Ovary (tissue), 7 donors: ENCODE measurements at regions not wholly inside any gene's neighbourhood (a gene's known extent, or its start where the extent isn't known, plus 50 kb on each side); places are given as distances from the start of the nearest gene placed in this dataset.
"Not testable (repeated sequence)": the region's sequence is repeated elsewhere in the genome, so short reads cannot be mapped to it uniquely, and the experiment has no call there.

Experiments
- DNase-seq, 5 donors: peaks; one replicate each; pipeline ENCODE4 v3.0.0-alpha.2; 2019 to 2020
- H3K27ac ChIP-seq, 2 donors: fragments of 200-600 bp; one replicate each; pipeline versions ENCODE4 v1.5.1 to v1.8.0; 2019 to 2022
- H3K27me3 ChIP-seq: fragments of 200-600 bp; one replicate; pipeline ENCODE4 v1.8.0; 2022
- H3K36me3 ChIP-seq: fragments of 200-600 bp; sonication (generic); one replicate; pipeline ENCODE4 v1.5.1; 2019
- H3K4me1 ChIP-seq: one replicate; pipeline ENCODE4 v1.8.1; 2013; ENCODE audit warnings: mild to moderate bottlenecking, moderate library complexity; ENCODE audit not compliant: insufficient read depth
- H3K4me3 ChIP-seq: fragments of 200-600 bp; sonication (generic); one replicate; pipeline ENCODE4 v1.5.1; 2017
- H3K9me3 ChIP-seq, 2 donors: fragments of 200-600 bp in 1 of 2; sonication (generic) in 1 of 2; one replicate each; pipeline versions ENCODE4 v1.5.1 to v1.8.1; 2013 to 2019; ENCODE audit warnings: mild to moderate bottlenecking in 1 of 2, moderate library complexity in 1 of 2
- EP300 ChIP-seq: sonication (generic); formaldehyde crosslinking; IDR thresholded peaks from one replicate; pipeline ENCODE4 v1.6.1; 2017; ENCODE audit warnings: antibody characterized with exemption
- POLR2A ChIP-seq: fragments of 450-650 bp; IDR thresholded peaks from one replicate; pipeline ENCODE4 v1.6.1; 2017; ENCODE audit warnings: antibody characterized with exemption, mild to moderate bottlenecking, moderate library complexity
- whole genome bisulfite sequencing, 3 donors: extraction: QIAGEN DNeasy Blood & Tissue Kit in 1 of 3; methylation state at CpG; one replicate each; pipeline versions ENCODE4 v1.1.5 to v1.1.7; 2013 to 2017; 5-methylcytosine and 5-hydroxymethylcytosine counted together
- intact Hi-C, 4 donors: fragments of 100-400 bp; cut with DNase I; formaldehyde crosslinking; loops; one replicate each; pipeline versions ENCODE4 v1.11.0 to v1.15.1; 2022 to 2023
- TF ChIP-seq, protein P1 (sequence below), 3 donors: fragments of 450-650 bp in 2 of 3; fragments of 200-600 bp in 1 of 3; IDR thresholded peaks; one replicate each; pipeline versions ENCODE4 v1.5.1 to v1.8.0; 2016 to 2022; ENCODE audit warnings: antibody characterized with exemption in 3 of 3, mild to moderate bottlenecking in 1 of 3
- donor health status: DM: no; HTN: no; CAD: no; lungs with moderate emphysema.
- donor health status: DM: no; HTN: no; CAD: no.
- donor health status: Bipolar disorder and iron deficiency.
- donor health status: DM: no; HTN: no; CAD: no.
- donor health status: DM: yes; HTN: yes; CAD: no.

DNA sequence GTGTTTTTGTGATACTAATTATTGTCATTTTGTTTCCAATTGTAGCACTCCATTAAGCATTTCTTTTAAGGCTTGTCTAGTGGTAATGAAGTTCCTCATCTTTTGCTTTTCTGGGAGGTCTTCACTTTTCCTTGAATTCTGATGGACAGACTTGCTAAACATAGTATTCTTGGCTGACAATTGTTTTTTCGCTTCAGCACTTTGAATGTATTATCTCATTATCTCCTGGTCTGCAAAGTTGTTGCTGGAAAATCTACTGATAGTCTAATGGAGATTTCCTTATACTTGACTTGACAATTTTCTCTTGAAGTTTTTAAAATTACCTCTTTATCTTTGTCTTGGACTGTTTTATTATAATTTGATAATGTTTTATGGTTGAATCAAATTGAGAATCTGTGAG is 147.5 kb downstream of the FAM174A start:
- Histone ChIP-seq H3K36me3 (no peaks in the 10 kb centered on the region), H3K9me3 (no peaks in the 10 kb centered on the region), H3K27me3 (no peaks in the 10 kb centered on the region), H3K4me3 (no peak overlapping the region), H3K4me1 (no peaks in the 10 kb centered on the region), H3K27ac (no peak overlapping the region)
- intact Hi-C loops, result no loop called here
- WGBS, 3 donors, result 92 to 95% (median 92%) methylated on average over 1 of the region's 1 CpG
- TF ChIP-seq EP300, result no peak
- no peak for TF ChIP-seq POLR2A
- TF ChIP-seq, protein P1, sequence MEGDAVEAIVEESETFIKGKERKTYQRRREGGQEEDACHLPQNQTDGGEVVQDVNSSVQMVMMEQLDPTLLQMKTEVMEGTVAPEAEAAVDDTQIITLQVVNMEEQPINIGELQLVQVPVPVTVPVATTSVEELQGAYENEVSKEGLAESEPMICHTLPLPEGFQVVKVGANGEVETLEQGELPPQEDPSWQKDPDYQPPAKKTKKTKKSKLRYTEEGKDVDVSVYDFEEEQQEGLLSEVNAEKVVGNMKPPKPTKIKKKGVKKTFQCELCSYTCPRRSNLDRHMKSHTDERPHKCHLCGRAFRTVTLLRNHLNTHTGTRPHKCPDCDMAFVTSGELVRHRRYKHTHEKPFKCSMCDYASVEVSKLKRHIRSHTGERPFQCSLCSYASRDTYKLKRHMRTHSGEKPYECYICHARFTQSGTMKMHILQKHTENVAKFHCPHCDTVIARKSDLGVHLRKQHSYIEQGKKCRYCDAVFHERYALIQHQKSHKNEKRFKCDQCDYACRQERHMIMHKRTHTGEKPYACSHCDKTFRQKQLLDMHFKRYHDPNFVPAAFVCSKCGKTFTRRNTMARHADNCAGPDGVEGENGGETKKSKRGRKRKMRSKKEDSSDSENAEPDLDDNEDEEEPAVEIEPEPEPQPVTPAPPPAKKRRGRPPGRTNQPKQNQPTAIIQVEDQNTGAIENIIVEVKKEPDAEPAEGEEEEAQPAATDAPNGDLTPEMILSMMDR (IDR thresholded peaks at IDR 0.05), result no peak
- no peak for DNase-seq

DNA sequence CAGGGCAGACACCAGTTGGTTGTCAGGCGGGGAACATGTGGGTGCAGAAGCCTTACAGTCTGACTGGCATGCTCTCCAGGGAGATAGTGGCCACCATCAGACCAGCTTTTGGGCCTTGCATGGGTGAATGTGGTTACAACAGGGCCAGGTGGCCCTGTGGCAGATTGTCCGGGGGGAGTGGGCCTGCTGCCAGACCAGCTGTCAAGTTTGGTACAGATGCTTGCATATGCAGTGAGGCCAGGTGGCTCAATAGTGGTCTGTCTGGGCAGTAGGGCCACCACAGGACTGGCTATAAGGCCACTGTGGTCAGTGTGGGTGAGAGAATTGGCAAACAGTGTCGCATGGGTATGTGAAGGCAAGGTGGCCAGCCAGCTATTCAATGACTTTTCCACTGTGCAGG is 148.7 kb downstream of the FAM174A start:
- WGBS, 3 donors, result 90 to 96% (median 96%) methylated on average over 3 of the region's 3 CpGs
- intact Hi-C loops, result no loop called here
- Histone ChIP-seq H3K27me3 (no peaks in the 10 kb centered on the region), H3K27ac (no peak overlapping the region), H3K4me3 (no peak overlapping the region), H3K9me3 (no peaks in the 10 kb centered on the region), H3K4me1 (no peaks in the 10 kb centered on the region), H3K36me3 (no peaks in the 10 kb centered on the region)
- no peak for DNase-seq
- TF ChIP-seq POLR2A, result no peak
- TF ChIP-seq, protein P1 (IDR thresholded peaks at IDR 0.05), result no peak
- no peak for TF ChIP-seq EP300

DNA sequence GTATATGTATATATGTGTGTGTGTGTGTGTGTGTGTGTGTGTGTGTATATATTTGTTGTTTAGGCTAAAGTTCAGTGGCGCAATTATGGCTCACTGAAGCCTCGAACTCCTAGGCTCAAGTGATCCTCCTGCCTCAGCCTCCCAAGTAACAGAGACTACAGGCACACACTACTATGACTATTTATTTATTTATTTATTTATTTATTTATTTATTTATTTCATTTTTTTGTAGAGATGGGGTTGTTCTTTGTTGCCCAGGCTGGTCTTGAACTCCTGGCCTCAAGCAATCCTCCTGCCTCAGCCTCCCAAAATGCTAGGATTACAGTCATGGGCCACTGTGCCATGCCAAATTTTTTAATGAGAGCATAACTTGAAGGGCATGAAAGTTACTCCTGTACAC is 149.9 kb downstream of the FAM174A start:
- H3K4me3 ChIP-seq, DNase-seq: not testable (repeated sequence)
- 89 to 94% (median 91%) methylated on average over 2 of the region's 2 CpGs for WGBS, 3 donors

DNA sequence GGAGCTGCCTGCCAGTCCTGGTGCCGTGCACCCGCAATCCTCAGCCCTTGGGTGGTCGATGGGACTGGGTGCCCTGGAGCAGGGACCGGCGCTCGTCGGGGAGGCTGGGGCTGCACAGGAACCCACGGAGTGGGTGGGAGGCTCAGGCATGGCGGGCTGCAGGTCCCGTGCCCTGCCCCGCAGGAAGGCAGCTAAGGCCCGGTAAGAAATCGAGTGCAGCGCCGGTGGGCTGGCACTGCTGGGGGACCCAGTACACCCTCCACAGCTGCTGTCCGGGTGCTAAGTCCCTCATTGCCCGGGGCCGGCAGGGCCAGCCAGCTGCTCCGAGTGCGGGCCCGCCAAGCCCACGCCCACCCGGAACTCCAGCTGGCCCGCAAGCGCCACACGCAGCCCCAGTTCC is 153.7 kb downstream of the FAM174A start:
- H3K4me1 ChIP-seq, H3K27ac ChIP-seq, H3K36me3 ChIP-seq, DNase-seq, H3K4me3 ChIP-seq, H3K9me3 ChIP-seq, intact Hi-C loops, H3K27me3 ChIP-seq: not testable (repeated sequence)
- WGBS, 3 donors, result 88 to 95% (median 94%) methylated on average over 19 to 26 of the region's 26 CpGs

More for the DNA sequence above, 149.9 kb downstream of the FAM174A start:
- H3K36me3 ChIP-seq, H3K9me3 ChIP-seq, H3K27me3 ChIP-seq, H3K27ac ChIP-seq, H3K4me1 ChIP-seq, intact Hi-C loops: not testable (repeated sequence)

DNA sequence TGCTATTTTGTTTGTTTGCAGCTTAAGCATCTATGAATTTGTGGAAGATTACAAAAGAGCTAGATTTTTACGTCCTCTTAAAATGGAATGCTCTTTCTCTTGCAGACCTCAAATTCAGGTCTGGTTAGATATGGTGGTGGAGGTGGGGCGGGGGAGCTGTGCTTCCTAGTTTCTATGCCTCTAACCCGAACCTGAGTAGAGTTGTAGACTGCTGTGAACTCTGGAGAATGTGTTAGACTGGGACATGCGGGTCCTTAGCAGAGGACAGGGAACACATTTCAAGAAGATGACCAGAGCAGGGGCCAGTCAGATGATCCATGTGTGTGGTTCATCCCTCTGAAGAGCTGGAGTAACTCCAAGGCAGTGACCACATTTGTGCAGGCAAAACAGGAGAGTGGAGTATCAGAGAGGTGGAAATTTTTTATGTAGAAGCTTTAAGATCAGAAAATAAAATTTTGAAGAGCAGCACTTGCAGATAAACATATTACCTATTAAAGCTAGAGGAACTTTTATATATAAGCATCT is 154.9 kb downstream of the FAM174A start:
- intact Hi-C loops, result no loop called here
- no peak overlapping the region for H3K4me3 ChIP-seq
- H3K4me1 ChIP-seq, result no peaks in the 10 kb centered on the region
- DNase-seq, result no peak
- H3K27ac ChIP-seq, result no peak overlapping the region
- no peaks in the 10 kb centered on the region for H3K9me3 ChIP-seq
- WGBS, 3 donors, result 77 to 82% (median 81%) methylated on average over 4 of the region's 4 CpGs
- TF ChIP-seq, protein P1 (IDR thresholded peaks at IDR 0.05), result no peak
- TF ChIP-seq EP300, result no peak
- TF ChIP-seq POLR2A, result no peak
- H3K27me3 ChIP-seq, result no peaks in the 10 kb centered on the region
- no peaks in the 10 kb centered on the region for H3K36me3 ChIP-seq

DNA sequence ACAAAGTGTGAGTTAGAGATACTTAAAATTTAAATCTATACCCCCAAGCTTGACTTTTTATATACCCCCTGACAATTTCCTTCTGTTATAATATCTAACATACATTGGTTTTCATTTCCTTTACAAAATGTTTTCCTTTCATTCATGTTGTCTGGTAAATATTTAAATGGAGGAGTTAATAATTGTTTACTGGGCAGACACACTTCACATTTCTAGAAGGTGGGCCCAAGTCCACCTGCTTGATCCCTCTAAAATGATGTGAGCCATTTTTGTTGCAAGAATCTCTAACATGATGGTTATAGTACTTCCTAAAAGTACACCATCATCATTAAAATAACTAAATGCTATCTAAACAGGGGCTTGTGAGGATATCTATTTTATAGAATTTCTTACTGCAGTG is 155.9 kb downstream of the FAM174A start:
- Histone ChIP-seq H3K4me1 (no peaks in the 10 kb centered on the region), H3K27ac (no peak overlapping the region), H3K36me3 (no peaks in the 10 kb centered on the region), H3K4me3 (no peak overlapping the region), H3K9me3 (no peaks in the 10 kb centered on the region), H3K27me3 (no peaks in the 10 kb centered on the region)
- TF ChIP-seq POLR2A (no peak), EP300 (no peak)
- TF ChIP-seq, protein P1 (IDR thresholded peaks at IDR 0.05), result no peak
- intact Hi-C loops, result no loop called here
- DNase-seq, result no peak
